Endodermal cell (in vitro differentiated cells): ENCODE measurements at regions not wholly inside any gene's neighbourhood (a gene's known extent, or its start where the extent isn't known, plus 50 kb on each side); places are given as distances from the start of the nearest gene placed in this dataset.

Experiments used
- DNase-seq: peaks from one replicate; pipeline ENCODE4 v3.0.0-alpha.2; 2017
- H3K27ac ChIP-seq: 2 replicates; pipeline ENCODE4 v1.5.1; 2013; ENCODE audit warnings: mild to moderate bottlenecking, low read depth, low read length, moderate library complexity
- H3K27me3 ChIP-seq: 2 replicates; pipeline ENCODE4 v1.6.1; 2013; ENCODE audit warnings: mild to moderate bottlenecking, low read length, moderate library complexity; ENCODE audit not compliant: insufficient read depth, control insufficient read depth, poor library complexity, severe bottlenecking
- H3K36me3 ChIP-seq: 2 replicates; pipeline ENCODE4 v1.7.0; 2013; ENCODE audit warnings: mild to moderate bottlenecking, low read length, moderate library complexity; ENCODE audit not compliant: control insufficient read depth, insufficient read depth
- H3K4me1 ChIP-seq: one replicate; pipeline ENCODE4 v1.7.0; 2013; ENCODE audit warnings: low read length; ENCODE audit not compliant: control insufficient read depth, insufficient read depth
- H3K4me3 ChIP-seq: 2 replicates; pipeline ENCODE4 v1.5.1; 2013; ENCODE audit warnings: mild to moderate bottlenecking, low read length, moderate library complexity
- H3K9ac ChIP-seq: 2 replicates; pipeline ENCODE4 v1.6.1; 2013; ENCODE audit warnings: mild to moderate bottlenecking, low read length, moderate library complexity; ENCODE audit not compliant: poor library complexity, severe bottlenecking; ENCODE audit errors: extremely low read depth
- H3K9me3 ChIP-seq: 2 replicates; pipeline ENCODE4 v1.6.1; 2013; ENCODE audit warnings: mild to moderate bottlenecking, low read length, moderate library complexity; ENCODE audit not compliant: control insufficient read depth
- H3K27ac Mint-ChIP-seq: 2 replicates; pipeline ENCODE4 v1.8.0; 2020; ENCODE audit warnings: mixed read lengths
- H3K27me3 Mint-ChIP-seq: 2 replicates; pipeline ENCODE4 v1.8.0; 2021; ENCODE audit warnings: mild to moderate bottlenecking, mixed read lengths; ENCODE audit not compliant: insufficient read depth
- H3K36me3 Mint-ChIP-seq: 2 replicates; pipeline ENCODE4 v1.8.0; 2020; ENCODE audit warnings: low read depth, mixed read lengths
- H3K4me1 Mint-ChIP-seq: 2 replicates; pipeline ENCODE4 v1.8.0; 2020; ENCODE audit warnings: mixed read lengths
- H3K4me3 Mint-ChIP-seq: 2 replicates; pipeline ENCODE4 v1.8.0; 2020; ENCODE audit warnings: mild to moderate bottlenecking, moderate library complexity, mixed read lengths
- H3K9me3 Mint-ChIP-seq: 2 replicates; pipeline ENCODE4 v1.8.0; 2020; ENCODE audit warnings: mild to moderate bottlenecking, mixed read lengths
- WGBS, 2 experiments: methylation state at CpG; one replicate each; pipeline versions ENCODE4 v1.1.5 to v1.1.7; 2013; ENCODE audit warnings: missing lambda C conversion rate in 2 of 2, mixed read lengths in 1 of 2; ENCODE audit not compliant: insufficient coverage in 1 of 2, insufficient read length in 1 of 2; 5-methylcytosine and 5-hydroxymethylcytosine counted together
- TF ChIP-seq, protein P1 (sequence below): fragments of 200-600 bp; sonication (generic); conservative IDR thresholded peaks from 2 replicates; pipeline ENCODE4 v1.5.0; 2021; ENCODE audit warnings: antibody characterized with exemption, mild to moderate bottlenecking

DNA sequence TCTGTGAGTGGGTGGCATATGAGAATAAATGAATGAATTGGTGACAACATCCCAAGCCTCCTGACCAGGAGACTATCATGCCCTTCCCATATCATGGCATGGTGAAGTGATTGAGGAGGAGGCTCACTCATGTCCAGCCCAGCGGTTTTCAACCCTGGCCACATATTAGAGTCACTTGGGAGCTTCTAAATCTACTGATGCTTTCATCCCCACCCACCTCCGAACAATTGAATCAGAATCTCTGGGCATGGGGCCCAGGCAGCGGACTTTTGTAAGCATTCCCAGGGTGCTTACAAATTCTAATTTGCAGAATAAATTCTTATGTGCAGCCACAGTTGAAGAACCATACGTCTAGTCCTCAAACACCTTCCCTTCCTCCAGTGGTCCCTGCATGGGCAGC is 81.7 kb upstream of the SEC11C start:
- 80 to 91% methylated on average over 4 of the region's 4 CpGs for WGBS, 2 experiments
- Mint-ChIP-seq H3K4me1 (no peaks in the 10 kb centered on the region), H3K4me3 (no peak overlapping the region), H3K27ac (no peak overlapping the region), H3K27me3 (no peaks in the 10 kb centered on the region), H3K36me3 (no peaks in the 10 kb centered on the region), H3K9me3 (no peaks in the 10 kb centered on the region)
- Histone ChIP-seq H3K4me3 (no peak overlapping the region), H3K36me3 (no peaks in the 10 kb centered on the region), H3K27ac (no peak overlapping the region), H3K27me3 (no peaks in the 10 kb centered on the region), H3K4me1 (no peaks in the 10 kb centered on the region), H3K9ac (no peak overlapping the region), H3K9me3 (no peaks in the 10 kb centered on the region)
- no peak for DNase-seq
- TF ChIP-seq, protein P1, sequence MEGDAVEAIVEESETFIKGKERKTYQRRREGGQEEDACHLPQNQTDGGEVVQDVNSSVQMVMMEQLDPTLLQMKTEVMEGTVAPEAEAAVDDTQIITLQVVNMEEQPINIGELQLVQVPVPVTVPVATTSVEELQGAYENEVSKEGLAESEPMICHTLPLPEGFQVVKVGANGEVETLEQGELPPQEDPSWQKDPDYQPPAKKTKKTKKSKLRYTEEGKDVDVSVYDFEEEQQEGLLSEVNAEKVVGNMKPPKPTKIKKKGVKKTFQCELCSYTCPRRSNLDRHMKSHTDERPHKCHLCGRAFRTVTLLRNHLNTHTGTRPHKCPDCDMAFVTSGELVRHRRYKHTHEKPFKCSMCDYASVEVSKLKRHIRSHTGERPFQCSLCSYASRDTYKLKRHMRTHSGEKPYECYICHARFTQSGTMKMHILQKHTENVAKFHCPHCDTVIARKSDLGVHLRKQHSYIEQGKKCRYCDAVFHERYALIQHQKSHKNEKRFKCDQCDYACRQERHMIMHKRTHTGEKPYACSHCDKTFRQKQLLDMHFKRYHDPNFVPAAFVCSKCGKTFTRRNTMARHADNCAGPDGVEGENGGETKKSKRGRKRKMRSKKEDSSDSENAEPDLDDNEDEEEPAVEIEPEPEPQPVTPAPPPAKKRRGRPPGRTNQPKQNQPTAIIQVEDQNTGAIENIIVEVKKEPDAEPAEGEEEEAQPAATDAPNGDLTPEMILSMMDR, result no peak

DNA sequence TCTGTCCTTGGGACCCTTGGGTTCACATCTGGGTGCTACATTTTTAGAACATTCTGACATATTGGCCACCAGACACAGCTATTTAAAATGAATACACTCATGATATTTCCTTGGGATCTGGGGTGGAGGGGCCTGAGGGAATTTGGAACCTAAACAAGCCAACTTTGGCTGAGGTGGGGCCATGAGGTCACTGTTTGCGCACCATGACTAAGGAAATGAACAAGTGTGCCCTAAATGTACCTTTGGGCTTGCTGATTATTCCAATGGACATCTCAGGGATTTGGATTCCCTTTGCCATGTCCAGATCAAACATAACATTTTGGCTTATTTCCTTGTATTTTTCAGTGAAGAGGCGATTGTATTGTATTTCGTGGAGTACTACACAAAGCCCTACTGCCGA is 80.5 kb upstream of the SEC11C start:
- Histone ChIP-seq H3K27ac (no peak overlapping the region), H3K27me3 (no peaks in the 10 kb centered on the region), H3K9me3 (no peaks in the 10 kb centered on the region), H3K4me1 (no peaks in the 10 kb centered on the region), H3K36me3 (no peaks in the 10 kb centered on the region), H3K4me3 (no peak overlapping the region), H3K9ac (no peak overlapping the region)
- no peaks in the 10 kb centered on the region for H3K9me3 Mint-ChIP-seq
- no peaks in the 10 kb centered on the region for H3K27me3 Mint-ChIP-seq
- WGBS, 2 experiments, result 97 to 98% methylated on average over 4 of the region's 4 CpGs
- TF ChIP-seq, protein P1, result no peak
- H3K4me1 Mint-ChIP-seq, result peaks cover 3% of the 10 kb centered on the region
- H3K4me3 Mint-ChIP-seq, result no peak overlapping the region
- no peak for DNase-seq
- no peaks in the 10 kb centered on the region for H3K36me3 Mint-ChIP-seq
- no peak overlapping the region for H3K27ac Mint-ChIP-seq

DNA sequence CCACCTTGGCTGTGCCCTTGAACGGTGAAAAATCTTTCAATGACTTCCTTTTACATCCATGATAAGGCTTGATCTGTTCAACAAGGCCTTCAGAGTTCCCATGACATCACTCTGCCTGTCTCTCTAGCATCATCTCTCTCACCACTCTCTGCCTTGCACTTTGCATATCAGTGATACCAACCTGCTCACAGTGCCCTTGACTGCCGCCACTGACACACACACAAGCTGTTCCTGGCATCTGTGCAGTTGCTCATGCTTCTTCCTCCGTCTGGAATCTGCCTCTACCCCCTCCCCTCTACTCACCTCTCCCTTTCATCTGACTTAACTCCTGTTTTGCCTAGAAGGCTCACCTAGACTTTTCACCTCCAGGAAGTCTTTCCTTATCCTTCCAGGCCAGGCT is 79.1 kb upstream of the SEC11C start:
- TF ChIP-seq, protein P1, result no peak
- Mint-ChIP-seq H3K4me3 (no peak overlapping the region), H3K27ac (no peak overlapping the region)

More for the DNA sequence above, 79.1 kb upstream of the SEC11C start:
- H3K4me3 ChIP-seq, result no peak overlapping the region
- H3K9ac ChIP-seq, result no peak overlapping the region
- H3K4me1 ChIP-seq, result no peaks in the 10 kb centered on the region
- Mint-ChIP-seq H3K9me3 (no peaks in the 10 kb centered on the region), H3K4me1 (peaks cover 3% of the 10 kb centered on the region), H3K27me3 (no peaks in the 10 kb centered on the region), H3K36me3 (no peaks in the 10 kb centered on the region)
- no peaks in the 10 kb centered on the region for H3K27me3 ChIP-seq
- H3K36me3 ChIP-seq, result no peaks in the 10 kb centered on the region
- WGBS, 2 experiments, result 75 to 78% methylated on average over 3 of the region's 3 CpGs
- no peaks in the 10 kb centered on the region for H3K9me3 ChIP-seq
- no peak overlapping the region for H3K27ac ChIP-seq
- DNase-seq, result peak; percentile 9
